Neural cell (in vitro differentiated cells): ENCODE measurements at regions not wholly inside any gene's neighbourhood (a gene's known extent, or its start where the extent isn't known, plus 50 kb on each side); places are given as distances from the start of the nearest gene placed in this dataset.

Source experiments
- EP300 ChIP-seq: fragments of 450-650 bp; conservative IDR thresholded peaks from 2 replicates; pipeline ENCODE4 v1.6.1; 2014; ENCODE audit warnings: antibody characterized with exemption, mild to moderate bottlenecking, moderate library complexity; ENCODE audit not compliant: poor library complexity, severe bottlenecking
- EZH2 ChIP-seq: fragments of 200-600, 300-800 bp; shearing (Covaris generic), sonication (generic); IDR thresholded peaks from 2 replicates; pipeline ENCODE4 v1.6.1; 2014; ENCODE audit warnings: antibody characterized with exemption, low read length, borderline replicate concordance, mild to moderate bottlenecking; ENCODE audit not compliant: insufficient read depth, poor library complexity, severe bottlenecking
- POLR2AphosphoS5 ChIP-seq: IDR thresholded peaks from 2 replicates; pipeline ENCODE4 v1.6.1; 2012
- RAD21 ChIP-seq: fragments of 450-650 bp; conservative IDR thresholded peaks from 2 replicates; pipeline ENCODE4 v1.6.1; 2014; ENCODE audit warnings: antibody characterized with exemption, mild to moderate bottlenecking, moderate library complexity
- SMC3 ChIP-seq: fragments of 450-650 bp; conservative IDR thresholded peaks from 2 replicates; pipeline ENCODE4 v1.6.1; 2014; ENCODE audit warnings: antibody characterized with exemption, mild to moderate bottlenecking, moderate library complexity; ENCODE audit not compliant: poor library complexity
- TAF1 ChIP-seq: IDR thresholded peaks from 2 replicates; pipeline ENCODE4 v1.6.1; 2012; ENCODE audit warnings: low read depth
- TF ChIP-seq, protein P1 (sequence below): fragments of 450-650 bp; IDR thresholded peaks from 2 replicates; pipeline ENCODE4 v1.5.1; 2014; ENCODE audit warnings: antibody characterized with exemption, mild to moderate bottlenecking, moderate library complexity; ENCODE audit not compliant: poor library complexity, severe bottlenecking
- TF ChIP-seq, protein P2 (sequence below): IDR thresholded peaks from 2 replicates; pipeline ENCODE4 v1.6.1; 2012; ENCODE audit warnings: borderline replicate concordance

DNA sequence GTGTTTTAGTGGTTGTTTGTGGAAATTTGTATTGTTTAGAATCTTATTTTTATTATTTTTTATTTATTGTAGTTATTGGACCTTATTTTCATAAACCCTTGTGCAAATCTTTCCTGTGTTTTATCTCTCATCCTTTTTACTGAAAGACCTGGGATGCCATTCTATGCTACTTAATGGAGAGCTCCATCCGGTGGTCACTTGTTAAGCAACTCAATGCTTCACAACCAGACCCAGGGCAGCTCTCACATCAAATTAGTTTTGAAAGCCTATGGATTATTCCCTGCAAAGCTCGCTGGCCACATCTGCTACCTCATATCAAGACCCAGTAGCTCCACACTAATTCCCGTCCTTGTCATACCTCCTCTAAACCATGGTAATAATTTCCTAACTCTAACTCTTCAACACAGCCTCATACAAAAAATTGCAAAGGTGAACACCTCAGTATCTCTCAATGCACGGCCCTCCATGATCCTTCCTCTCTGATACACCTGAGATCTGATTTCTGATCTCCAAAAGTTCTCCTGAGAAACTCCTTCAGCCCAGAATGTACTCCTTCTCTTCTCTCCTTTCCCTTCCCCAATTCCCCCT, 296.6 kb upstream of the MANEA start:
- TF ChIP-seq, protein P1, sequence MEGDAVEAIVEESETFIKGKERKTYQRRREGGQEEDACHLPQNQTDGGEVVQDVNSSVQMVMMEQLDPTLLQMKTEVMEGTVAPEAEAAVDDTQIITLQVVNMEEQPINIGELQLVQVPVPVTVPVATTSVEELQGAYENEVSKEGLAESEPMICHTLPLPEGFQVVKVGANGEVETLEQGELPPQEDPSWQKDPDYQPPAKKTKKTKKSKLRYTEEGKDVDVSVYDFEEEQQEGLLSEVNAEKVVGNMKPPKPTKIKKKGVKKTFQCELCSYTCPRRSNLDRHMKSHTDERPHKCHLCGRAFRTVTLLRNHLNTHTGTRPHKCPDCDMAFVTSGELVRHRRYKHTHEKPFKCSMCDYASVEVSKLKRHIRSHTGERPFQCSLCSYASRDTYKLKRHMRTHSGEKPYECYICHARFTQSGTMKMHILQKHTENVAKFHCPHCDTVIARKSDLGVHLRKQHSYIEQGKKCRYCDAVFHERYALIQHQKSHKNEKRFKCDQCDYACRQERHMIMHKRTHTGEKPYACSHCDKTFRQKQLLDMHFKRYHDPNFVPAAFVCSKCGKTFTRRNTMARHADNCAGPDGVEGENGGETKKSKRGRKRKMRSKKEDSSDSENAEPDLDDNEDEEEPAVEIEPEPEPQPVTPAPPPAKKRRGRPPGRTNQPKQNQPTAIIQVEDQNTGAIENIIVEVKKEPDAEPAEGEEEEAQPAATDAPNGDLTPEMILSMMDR = no peak
- TF ChIP-seq SMC3 = no peak
- TF ChIP-seq RAD21 = no peak
- TF ChIP-seq, protein P2, sequence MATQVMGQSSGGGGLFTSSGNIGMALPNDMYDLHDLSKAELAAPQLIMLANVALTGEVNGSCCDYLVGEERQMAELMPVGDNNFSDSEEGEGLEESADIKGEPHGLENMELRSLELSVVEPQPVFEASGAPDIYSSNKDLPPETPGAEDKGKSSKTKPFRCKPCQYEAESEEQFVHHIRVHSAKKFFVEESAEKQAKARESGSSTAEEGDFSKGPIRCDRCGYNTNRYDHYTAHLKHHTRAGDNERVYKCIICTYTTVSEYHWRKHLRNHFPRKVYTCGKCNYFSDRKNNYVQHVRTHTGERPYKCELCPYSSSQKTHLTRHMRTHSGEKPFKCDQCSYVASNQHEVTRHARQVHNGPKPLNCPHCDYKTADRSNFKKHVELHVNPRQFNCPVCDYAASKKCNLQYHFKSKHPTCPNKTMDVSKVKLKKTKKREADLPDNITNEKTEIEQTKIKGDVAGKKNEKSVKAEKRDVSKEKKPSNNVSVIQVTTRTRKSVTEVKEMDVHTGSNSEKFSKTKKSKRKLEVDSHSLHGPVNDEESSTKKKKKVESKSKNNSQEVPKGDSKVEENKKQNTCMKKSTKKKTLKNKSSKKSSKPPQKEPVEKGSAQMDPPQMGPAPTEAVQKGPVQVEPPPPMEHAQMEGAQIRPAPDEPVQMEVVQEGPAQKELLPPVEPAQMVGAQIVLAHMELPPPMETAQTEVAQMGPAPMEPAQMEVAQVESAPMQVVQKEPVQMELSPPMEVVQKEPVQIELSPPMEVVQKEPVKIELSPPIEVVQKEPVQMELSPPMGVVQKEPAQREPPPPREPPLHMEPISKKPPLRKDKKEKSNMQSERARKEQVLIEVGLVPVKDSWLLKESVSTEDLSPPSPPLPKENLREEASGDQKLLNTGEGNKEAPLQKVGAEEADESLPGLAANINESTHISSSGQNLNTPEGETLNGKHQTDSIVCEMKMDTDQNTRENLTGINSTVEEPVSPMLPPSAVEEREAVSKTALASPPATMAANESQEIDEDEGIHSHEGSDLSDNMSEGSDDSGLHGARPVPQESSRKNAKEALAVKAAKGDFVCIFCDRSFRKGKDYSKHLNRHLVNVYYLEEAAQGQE = no peak
- no peak for TF ChIP-seq EZH2
- no peak for TF ChIP-seq POLR2AphosphoS5
- no peak for TF ChIP-seq TAF1
- no peak for TF ChIP-seq EP300
